Adrenal gland (tissue), 9 donors: ENCODE measurements at regions not wholly inside any gene's neighbourhood (a gene's known extent, or its start where the extent isn't known, plus 50 kb on each side); places are given as distances from the start of the nearest gene placed in this dataset.

ENCODE experiments used
- DNase-seq, 7 donors: peaks; one replicate each; pipeline ENCODE4 v3.0.0-alpha.2; 2019 to 2020
- H3K27ac ChIP-seq, 5 donors: fragments of 200-600 bp; sonication (generic) in 4 of 5; 1 replicate in 3 of 5; 2 replicates in 2 of 5; pipeline versions ENCODE4 v1.5.1 to v1.8.0; 2016 to 2020; ENCODE audit warnings: mild to moderate bottlenecking in 1 of 5
- H3K27me3 ChIP-seq: fragments of 200-600 bp; 2 replicates; pipeline ENCODE4 v1.8.0; 2021
- H3K36me3 ChIP-seq, 2 donors: fragments of 200-600 bp; replicated peaks in 1 of 2; 1 replicate in 1 of 2; 2 replicates in 1 of 2; pipeline versions ENCODE4 v1.5.1 to v1.8.0; 2018 to 2022
- H3K4me1 ChIP-seq, 2 donors: fragments of 200-600 bp; replicated peaks in 1 of 2; 1 replicate in 1 of 2; 2 replicates in 1 of 2; pipeline versions ENCODE4 v1.5.1 to v1.8.0; 2018 to 2021
- H3K4me3 ChIP-seq, 4 donors: fragments of 200-600 bp; sonication (generic) in 3 of 4; one replicate each; pipeline ENCODE4 v1.5.1; 2016 to 2018
- H3K9me3 ChIP-seq, 3 donors: fragments of 200-600 bp; sonication (generic) in 1 of 3; replicated peaks in 1 of 3; 1 replicate in 2 of 3; 2 replicates in 1 of 3; pipeline versions ENCODE4 v1.5.1 to v1.8.0; 2016 to 2021
- CTCF ChIP-seq, 6 experiments: fragments of 450-650 bp in 4 of 6; fragments of 200-600 bp in 2 of 6; sonication (generic) in 1 of 6; IDR thresholded peaks; 1 replicate in 5 of 6; 2 replicates in 1 of 6; pipeline versions ENCODE4 v1.5.1 to v1.8.0; 2016 to 2021; ENCODE audit warnings: antibody characterized with exemption in 6 of 6, mild to moderate bottlenecking in 2 of 6, moderate library complexity in 1 of 6
- POLR2A ChIP-seq, 2 donors: fragments of 450-650 bp; IDR thresholded peaks; one replicate each; pipeline ENCODE4 v1.6.1; 2017; ENCODE audit warnings: antibody characterized with exemption in 2 of 2, mild to moderate bottlenecking in 2 of 2, moderate library complexity in 1 of 2
- WGBS, 4 donors: extraction: QIAGEN DNeasy Blood & Tissue Kit in 2 of 4; methylation state at CpG; one replicate each; pipeline versions ENCODE4 v1.1.5 to v1.1.7; 2013 to 2017; 5-methylcytosine and 5-hydroxymethylcytosine counted together
- intact Hi-C, 2 donors: fragments of 100-400 bp; cut with DNase I; formaldehyde crosslinking; loops; one replicate each; pipeline versions ENCODE4 v1.14.1 to v1.15.0; 2022 to 2023
- donor health status: healthy with polysubstance abuse.
- donor health status: Bipolar disorder and iron deficiency.
- donor health status: DM: yes; HTN: yes; CAD: no.
- donor health status: DM: no; HTN: no; CAD: no.
- donor health status: DM: no; HTN: no; CAD: no.

GRCh38 chr5:128687930-128688329, 149.9 kb upstream of the FBN2 start:
- whole genome bisulfite sequencing, 4 donors: 66 to 75% (median 72%) methylated on average over 2 of the region's 2 CpGs
- no peaks in the 10 kb centered on the region for H3K9me3 ChIP-seq
- intact Hi-C loops: no loop called here

GRCh38 chr5:128693764-128694163, 155.7 kb upstream of the FBN2 start:
- intact Hi-C loops: no loop called here
- H3K36me3 ChIP-seq: no peaks in the 10 kb centered on the region
- H3K4me1 ChIP-seq: no peaks in the 10 kb centered on the region
- WGBS, 4 donors: 68 to 84% (median 80%) methylated on average over 3 of the region's 3 CpGs
- no peaks in the 10 kb centered on the region for H3K27me3 ChIP-seq
- no peak overlapping the region for H3K4me3 ChIP-seq
- no peak for DNase-seq
- TF ChIP-seq CTCF (IDR thresholded peaks at IDR 0.05) (no peak), POLR2A (IDR thresholded peaks at IDR 0.05) (no peak)
- no peak overlapping the region for H3K27ac ChIP-seq
- H3K9me3 ChIP-seq: no peaks in the 10 kb centered on the region

More at GRCh38 chr5:128687930-128688329, 149.9 kb upstream of the FBN2 start:
- Histone ChIP-seq H3K36me3 (no peaks in the 10 kb centered on the region), H3K27me3 (no peaks in the 10 kb centered on the region), H3K4me3 (no peak overlapping the region), H3K4me1 (no peaks in the 10 kb centered on the region), H3K27ac (no peak overlapping the region)
- DNase-seq: no peak
- TF ChIP-seq POLR2A (IDR thresholded peaks at IDR 0.05) (no peak), CTCF (IDR thresholded peaks at IDR 0.05) (no peak)

- H3K4me3 ChIP-seq: no peak overlapping the region
- TF ChIP-seq CTCF (IDR thresholded peaks at IDR 0.05): peak in 1 of 6 experiments; percentile 3
- no peak for TF ChIP-seq POLR2A (IDR thresholded peaks at IDR 0.05)
- H3K4me1 ChIP-seq: no peaks in the 10 kb centered on the region
- no peaks in the 10 kb centered on the region for H3K36me3 ChIP-seq
- H3K27ac ChIP-seq: no peak overlapping the region
- H3K9me3 ChIP-seq: no peaks in the 10 kb centered on the region
- no peaks in the 10 kb centered on the region for H3K27me3 ChIP-seq
- WGBS, 4 donors: 51 to 92% (median 88%) methylated on average over 1 of the region's 1 CpG
- intact Hi-C loops: no loop called here
- DNase-seq: no peak
These were observed 157.9 kb upstream of the FBN2 start for GRCh38 chr5:128695791-128696530.

- TF ChIP-seq POLR2A (IDR thresholded peaks at IDR 0.05) (no peak), CTCF (IDR thresholded peaks at IDR 0.05) (no peak)
- Histone ChIP-seq H3K27me3 (no peaks in the 10 kb centered on the region), H3K4me1 (no peaks in the 10 kb centered on the region), H3K9me3 (no peaks in the 10 kb centered on the region), H3K27ac (no peak overlapping the region), H3K36me3 (no peaks in the 10 kb centered on the region), H3K4me3 (no peak overlapping the region)
- intact Hi-C loops: loop anchor here in 1 of 2 donors (10.0 kb wide), 1 partner anchor 56 kb away; no protein-coding TSS in a partner anchor
- DNase-seq: no peak
These were observed 163.3 kb upstream of the FBN2 start for GRCh38 chr5:128701301-128701700.
